CD4-positive, alpha-beta memory T cell (primary cell): ENCODE measurements at regions not wholly inside any gene's neighbourhood (a gene's known extent, or its start where the extent isn't known, plus 50 kb on each side); places are given as distances from the start of the nearest gene placed in this dataset.

Experiments
- CTCF ChIA-PET: fragments of 350-600 bp; sonication (Branson Sonifier 250); formaldehyde crosslinking; loops from one replicate; lab custom pipeline; 2021; ENCODE audit warnings: inconsistent platforms; ENCODE audit not compliant: partially characterized antibody; lab: Charles Lee
- POLR2A ChIA-PET: fragments of 350-600 bp; sonication (Branson Sonifier 250); formaldehyde crosslinking; loops from one replicate; lab custom pipeline; 2021; ENCODE audit not compliant: partially characterized antibody; lab: Charles Lee
- DNase-seq, 5 donors: peaks; one replicate each; pipeline versions ENCODE4 v3.0.0 to v3.0.0-alpha.2; 2020 to 2022; ENCODE audit warnings: mixed read lengths in 1 of 5
- H3K27ac ChIP-seq: one replicate; pipeline ENCODE4 v1.7.0; 2013; ENCODE audit warnings: low read depth, low read length
- H3K27me3 ChIP-seq: 2 replicates; pipeline ENCODE4 v1.7.0; 2013; ENCODE audit warnings: mild to moderate bottlenecking, low read length, moderate library complexity; ENCODE audit not compliant: insufficient read depth
- H3K36me3 ChIP-seq: 2 replicates; pipeline ENCODE4 v1.7.0; 2013; ENCODE audit warnings: mild to moderate bottlenecking, low read length, moderate library complexity; ENCODE audit not compliant: insufficient read depth
- H3K4me1 ChIP-seq: 2 replicates; pipeline ENCODE4 v1.7.0; 2013; ENCODE audit warnings: mild to moderate bottlenecking, low read length, moderate library complexity; ENCODE audit not compliant: insufficient read depth
- H3K4me3 ChIP-seq, 2 donors: one replicate each; pipeline ENCODE4 v1.7.0; 2013; ENCODE audit warnings: low read length in 2 of 2, mild to moderate bottlenecking in 1 of 2
- H3K9me3 ChIP-seq, 2 donors: one replicate each; pipeline ENCODE4 v1.7.0; 2013; ENCODE audit warnings: low read length in 2 of 2, control low read depth in 1 of 2; ENCODE audit not compliant: control insufficient read depth in 1 of 2
- H3K27ac Mint-ChIP-seq, 7 donors: one replicate each; pipeline ENCODE4 v1.8.0; 2020 to 2021; ENCODE audit warnings: mixed read lengths in 7 of 7, mild to moderate bottlenecking in 6 of 7, inconsistent platforms in 3 of 7, moderate library complexity in 3 of 7
- H3K27me3 Mint-ChIP-seq, 2 donors: one replicate each; pipeline ENCODE4 v1.8.0; 2020 to 2021; ENCODE audit warnings: mixed read lengths in 2 of 2
- H3K36me3 Mint-ChIP-seq, 2 donors: one replicate each; pipeline ENCODE4 v1.8.0; 2020 to 2021; ENCODE audit warnings: mixed read lengths in 2 of 2, inconsistent platforms in 1 of 2, mild to moderate bottlenecking in 1 of 2
- H3K4me1 Mint-ChIP-seq, 4 donors: one replicate each; pipeline ENCODE4 v1.8.0; 2020 to 2021; ENCODE audit warnings: mixed read lengths in 4 of 4, mild to moderate bottlenecking in 1 of 4
- H3K4me3 Mint-ChIP-seq, 8 donors: one replicate each; pipeline ENCODE4 v1.8.0; 2020 to 2021; ENCODE audit warnings: mixed read lengths in 8 of 8, mild to moderate bottlenecking in 7 of 8, moderate library complexity in 6 of 8, inconsistent platforms in 3 of 8
- H3K9me3 Mint-ChIP-seq, 8 donors: one replicate each; pipeline ENCODE4 v1.8.0; 2020 to 2021; ENCODE audit warnings: mixed read lengths in 8 of 8, mild to moderate bottlenecking in 5 of 8, inconsistent platforms in 3 of 8, moderate library complexity in 1 of 8
- intact Hi-C: fragments of 100-400 bp; cut with micrococcal nuclease; formaldehyde crosslinking; loops from one replicate; pipeline ENCODE4 v1.15.1; 2023

DNA sequence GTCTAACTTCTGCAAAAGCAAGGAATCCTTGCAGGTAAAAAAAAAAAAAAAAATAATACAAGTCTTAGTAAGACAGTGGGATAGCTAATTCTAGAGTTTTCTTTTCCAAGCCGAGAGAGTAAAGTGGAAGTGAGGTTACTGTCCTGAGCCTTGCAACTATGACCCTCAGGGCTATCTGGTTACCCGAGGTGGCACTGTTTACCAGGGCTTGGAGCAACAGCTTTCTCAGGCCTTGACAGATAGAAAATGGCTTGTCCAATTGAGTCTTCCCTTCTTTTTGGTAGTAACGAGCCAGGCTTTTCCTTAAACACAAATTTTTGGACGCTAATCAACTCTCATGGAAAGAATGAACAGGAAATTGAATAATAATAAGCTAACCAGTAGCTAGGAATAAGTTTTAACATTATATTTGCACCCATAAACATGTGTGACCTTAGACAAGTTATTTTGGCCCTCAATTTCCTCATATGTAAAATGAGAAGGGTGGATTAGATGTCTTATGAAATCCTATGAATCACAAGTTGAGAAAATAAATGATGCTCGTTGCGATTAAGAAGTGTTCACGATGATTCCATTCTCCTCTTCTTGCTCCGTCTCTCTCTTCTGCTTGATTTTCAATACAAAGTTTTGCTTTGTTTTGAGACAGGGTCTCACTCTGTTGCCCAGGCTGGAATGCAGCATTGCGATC lies 236.9 kb upstream of the KBTBD8 start:
- DNase-seq, result no peak
- Histone ChIP-seq H3K27me3 (no peaks in the 10 kb centered on the region), H3K4me1 (no peaks in the 10 kb centered on the region), H3K27ac (no peak overlapping the region), H3K4me3 (no peak overlapping the region), H3K36me3 (no peaks in the 10 kb centered on the region), H3K9me3 (no peaks in the 10 kb centered on the region)
- intact Hi-C loops, result no loop called here
- no peak overlapping the region for H3K4me3 Mint-ChIP-seq
- H3K27me3 Mint-ChIP-seq, result no peaks in the 10 kb centered on the region
- H3K27ac Mint-ChIP-seq, result no peak overlapping the region
- ChIA-PET CTCF (no interaction called here), POLR2A (no interaction called here)
- no peaks in the 10 kb centered on the region for H3K4me1 Mint-ChIP-seq
- H3K9me3 Mint-ChIP-seq, result peaks cover 0 to 13% (median 5%) of the 10 kb centered on the region in 8 donors
- no peaks in the 10 kb centered on the region for H3K36me3 Mint-ChIP-seq

DNA sequence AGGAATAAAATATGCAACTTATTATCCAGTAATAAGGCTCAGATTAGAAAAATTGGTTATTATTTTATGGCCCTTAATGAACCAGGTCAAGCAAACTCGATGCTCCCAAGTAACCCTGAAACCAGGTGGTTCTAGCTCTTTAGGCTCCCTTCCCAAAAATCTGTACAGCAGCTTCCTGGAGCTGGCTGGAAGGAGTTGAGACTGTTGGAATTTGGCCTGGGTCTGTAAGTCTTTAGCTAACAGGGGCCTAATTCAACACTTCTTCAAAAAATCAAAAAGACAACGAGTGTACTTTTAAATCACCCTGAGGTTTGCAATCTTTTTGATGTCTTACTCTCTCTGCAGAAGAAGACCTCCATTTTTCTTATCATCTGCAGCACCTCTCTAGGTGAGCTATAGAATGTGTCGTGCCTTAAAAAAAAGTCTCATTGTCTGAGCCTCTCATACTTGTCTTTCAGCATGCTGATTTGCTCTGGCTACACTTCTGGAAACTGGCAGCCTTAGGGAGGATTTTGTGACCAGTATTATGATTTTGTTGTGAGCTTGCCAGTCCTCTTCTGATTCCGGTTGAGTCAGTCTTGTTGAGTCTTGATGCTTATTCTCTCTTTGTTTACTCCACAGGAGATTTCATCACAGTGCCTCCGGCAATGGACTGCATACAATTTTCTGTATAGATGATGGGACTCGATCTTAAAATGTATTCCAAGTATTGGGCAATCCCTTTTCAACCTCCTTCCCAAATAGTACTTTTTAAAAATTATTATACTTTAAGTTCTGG lies 235.0 kb upstream of the KBTBD8 start:
- H3K27me3 Mint-ChIP-seq, result no peaks in the 10 kb centered on the region
- no peak for DNase-seq

DNA sequence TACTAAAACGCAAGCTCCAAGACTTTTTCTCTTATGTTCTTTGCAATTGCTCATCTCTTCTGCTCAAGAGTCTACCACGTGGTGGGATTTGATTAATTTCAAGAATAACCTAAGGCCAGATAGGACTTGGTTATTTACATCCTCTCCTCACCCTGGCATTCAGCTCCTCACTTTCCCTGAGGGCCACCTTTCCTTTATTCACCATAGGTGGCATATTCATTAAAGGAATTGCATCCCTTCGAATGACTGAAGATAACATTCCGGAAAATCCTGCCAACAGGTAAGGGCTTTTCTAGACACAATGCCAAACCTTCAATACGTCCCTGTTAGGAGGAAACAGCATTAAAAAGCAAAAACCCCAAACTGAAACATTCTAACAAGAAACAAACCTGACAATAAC lies 220.0 kb upstream of the KBTBD8 start:
- Mint-ChIP-seq H3K27me3 (peaks cover 2 to 6% of the 10 kb centered on the region in 2 donors), H3K9me3 (peaks cover 0 to 2% (median 0%) of the 10 kb centered on the region in 8 donors), H3K27ac (no peak overlapping the region), H3K4me3 (no peak overlapping the region), H3K36me3 (no peaks in the 10 kb centered on the region), H3K4me1 (no peaks in the 10 kb centered on the region)
- Histone ChIP-seq H3K36me3 (no peaks in the 10 kb centered on the region), H3K27me3 (no peaks in the 10 kb centered on the region), H3K4me3 (no peak overlapping the region), H3K4me1 (no peaks in the 10 kb centered on the region), H3K27ac (no peak overlapping the region), H3K9me3 (no peaks in the 10 kb centered on the region)
- POLR2A ChIA-PET, result no interaction called here
- intact Hi-C loops, result no loop called here
- no peak for DNase-seq
- CTCF ChIA-PET, result no interaction called here

More for the DNA sequence above, 235.0 kb upstream of the KBTBD8 start:
- no peaks in the 10 kb centered on the region for H3K4me1 Mint-ChIP-seq
- CTCF ChIA-PET, result interaction anchor here (0.5 to 1.2 kb wide), 2 partner anchors 168 to 359 kb away, joined by 3 to 4 read pairs; no protein-coding TSS in a partner anchor
- no peak overlapping the region for H3K27ac Mint-ChIP-seq
- no peaks in the 10 kb centered on the region for H3K36me3 Mint-ChIP-seq
- Histone ChIP-seq H3K9me3 (no peaks in the 10 kb centered on the region), H3K4me1 (no peaks in the 10 kb centered on the region), H3K4me3 (no peak overlapping the region), H3K36me3 (no peaks in the 10 kb centered on the region), H3K27ac (no peak overlapping the region), H3K27me3 (no peaks in the 10 kb centered on the region)
- no peak overlapping the region for H3K4me3 Mint-ChIP-seq
- H3K9me3 Mint-ChIP-seq, result peaks cover 0 to 19% (median 8%) of the 10 kb centered on the region in 8 donors
- intact Hi-C loops, result no loop called here
- POLR2A ChIA-PET, result no interaction called here

DNA sequence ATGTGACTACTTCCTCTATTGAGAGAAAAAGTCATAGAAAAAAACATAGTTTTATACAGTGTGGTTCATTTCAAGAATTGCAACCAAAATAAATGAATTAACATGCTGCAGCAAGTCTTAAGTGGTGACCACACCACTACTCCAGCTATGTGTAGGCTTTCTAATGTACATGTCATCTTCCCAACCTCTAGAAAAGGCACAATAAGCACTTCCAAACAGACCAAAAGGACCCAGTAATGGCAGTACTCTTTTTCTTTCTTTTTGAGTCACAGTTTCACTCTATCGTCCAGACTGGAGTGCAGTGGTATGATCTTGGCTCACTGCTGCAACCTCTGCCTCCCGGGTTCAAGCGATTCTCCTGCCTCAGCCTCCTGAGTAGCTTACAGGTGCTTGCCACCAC lies 219.3 kb upstream of the KBTBD8 start:
- Mint-ChIP-seq H3K4me1 (no peaks in the 10 kb centered on the region), H3K4me3 (no peak overlapping the region), H3K36me3 (no peaks in the 10 kb centered on the region), H3K27ac (no peak overlapping the region), H3K27me3 (peaks cover 0 to 6% of the 10 kb centered on the region in 2 donors), H3K9me3 (peaks cover 0 to 2% (median 0%) of the 10 kb centered on the region in 8 donors)
- no peaks in the 10 kb centered on the region for H3K4me1 ChIP-seq
- no peaks in the 10 kb centered on the region for H3K36me3 ChIP-seq
- ChIA-PET CTCF (no interaction called here), POLR2A (no interaction called here)
- H3K4me3 ChIP-seq, result no peak overlapping the region
- intact Hi-C loops, result no loop called here
- H3K27ac ChIP-seq, result no peak overlapping the region
- no peaks in the 10 kb centered on the region for H3K9me3 ChIP-seq
- no peak for DNase-seq
- H3K27me3 ChIP-seq, result no peaks in the 10 kb centered on the region

DNA sequence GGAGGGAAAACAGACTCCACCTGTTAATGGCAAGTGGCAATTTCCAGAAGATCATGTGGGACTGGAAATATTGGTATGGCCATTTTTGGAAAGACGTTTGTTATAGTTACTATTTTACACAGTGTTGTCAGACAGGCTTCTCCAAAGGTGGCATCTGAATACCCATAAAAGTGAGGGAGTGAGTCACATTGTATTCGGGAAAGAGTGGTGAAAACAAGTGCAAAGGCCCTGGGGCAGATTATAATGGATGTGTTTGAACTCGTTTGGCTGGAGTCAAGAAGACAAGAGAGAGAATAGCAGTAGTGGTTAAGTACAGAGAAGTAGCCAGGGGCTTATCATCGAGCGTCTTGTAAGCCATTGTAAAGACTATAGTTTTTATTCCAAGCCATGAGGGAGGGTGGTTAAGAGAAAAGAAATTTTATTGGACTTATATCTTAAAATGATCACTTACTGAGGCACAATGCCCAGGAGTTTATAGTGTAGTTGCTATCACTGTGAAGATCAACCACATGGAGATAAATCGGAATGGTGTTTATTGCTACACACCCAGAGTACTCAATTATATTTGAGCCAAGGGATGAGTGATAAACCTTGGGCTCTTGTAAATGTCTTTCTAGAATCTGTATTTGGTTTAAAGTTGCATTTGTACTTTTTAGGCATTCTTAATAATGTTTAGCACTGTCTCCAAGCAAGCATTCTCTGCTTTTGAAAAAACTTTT lies 212.8 kb upstream of the KBTBD8 start:
- DNase-seq, result no peak
- H3K4me3 Mint-ChIP-seq, result no peak overlapping the region
- H3K27ac Mint-ChIP-seq, result no peak overlapping the region
- no peaks in the 10 kb centered on the region for H3K4me1 Mint-ChIP-seq
- no peaks in the 10 kb centered on the region for H3K36me3 Mint-ChIP-seq
- H3K27me3 ChIP-seq, result no peaks in the 10 kb centered on the region
- no peaks in the 10 kb centered on the region for H3K9me3 ChIP-seq
- ChIA-PET POLR2A (no interaction called here), CTCF (no interaction called here)
- intact Hi-C loops, result no loop called here
- no peaks in the 10 kb centered on the region for H3K36me3 ChIP-seq
- peaks cover 0 to 5% (median 0%) of the 10 kb centered on the region in 8 donors for H3K9me3 Mint-ChIP-seq
- no peak overlapping the region for H3K27ac ChIP-seq
- H3K4me1 ChIP-seq, result no peaks in the 10 kb centered on the region
- no peaks in the 10 kb centered on the region for H3K27me3 Mint-ChIP-seq
- H3K4me3 ChIP-seq, result no peak overlapping the region

DNA sequence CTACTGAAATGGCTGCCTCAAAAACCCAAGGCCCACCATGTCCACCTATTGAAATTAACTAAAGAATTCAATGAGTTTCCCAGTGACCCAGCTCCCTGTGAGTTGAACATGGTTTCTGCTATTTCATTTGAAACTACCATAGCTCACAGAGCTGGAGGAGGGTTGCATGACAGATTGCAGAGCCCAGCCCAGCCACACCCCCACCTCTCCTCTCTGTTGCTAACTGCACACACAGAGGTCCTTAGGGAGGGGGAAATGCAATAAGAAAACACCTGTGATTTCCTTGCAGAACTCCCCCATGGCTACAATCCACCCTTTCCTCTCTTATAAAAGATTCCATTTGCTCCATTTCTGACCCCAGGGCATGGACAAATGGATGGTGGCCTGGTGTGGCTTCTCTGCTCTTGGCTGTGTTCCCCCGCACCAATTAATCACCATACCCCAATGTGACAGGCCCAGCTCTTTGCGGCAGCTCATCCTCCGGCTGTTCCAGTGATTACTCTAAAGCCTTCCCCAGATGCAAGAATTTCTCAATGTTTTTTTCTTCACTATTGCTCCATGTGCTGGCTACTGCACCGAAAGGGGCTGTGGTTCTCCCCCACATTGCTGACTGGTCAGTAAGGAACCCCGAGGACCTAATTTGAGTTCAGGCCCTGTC lies 208.4 kb upstream of the KBTBD8 start:
- Histone ChIP-seq H3K27me3 (no peaks in the 10 kb centered on the region), H3K36me3 (no peaks in the 10 kb centered on the region), H3K9me3 (no peaks in the 10 kb centered on the region), H3K4me1 (no peaks in the 10 kb centered on the region), H3K4me3 (no peak overlapping the region), H3K27ac (no peak overlapping the region)
- no peak for DNase-seq
- intact Hi-C loops, result no loop called here
- Mint-ChIP-seq H3K9me3 (peaks cover 0 to 5% (median 0%) of the 10 kb centered on the region in 8 donors), H3K27ac (peak overlapping the region in 1 of 7 donors; percentile 44), H3K36me3 (no peaks in the 10 kb centered on the region), H3K4me3 (no peak overlapping the region), H3K4me1 (no peaks in the 10 kb centered on the region), H3K27me3 (no peaks in the 10 kb centered on the region)
- POLR2A ChIA-PET, result no interaction called here
- CTCF ChIA-PET, result interaction anchor here (2.3 kb wide), 1 partner anchor 33 kb away, joined by 5 read pairs; no protein-coding TSS in a partner anchor

DNA sequence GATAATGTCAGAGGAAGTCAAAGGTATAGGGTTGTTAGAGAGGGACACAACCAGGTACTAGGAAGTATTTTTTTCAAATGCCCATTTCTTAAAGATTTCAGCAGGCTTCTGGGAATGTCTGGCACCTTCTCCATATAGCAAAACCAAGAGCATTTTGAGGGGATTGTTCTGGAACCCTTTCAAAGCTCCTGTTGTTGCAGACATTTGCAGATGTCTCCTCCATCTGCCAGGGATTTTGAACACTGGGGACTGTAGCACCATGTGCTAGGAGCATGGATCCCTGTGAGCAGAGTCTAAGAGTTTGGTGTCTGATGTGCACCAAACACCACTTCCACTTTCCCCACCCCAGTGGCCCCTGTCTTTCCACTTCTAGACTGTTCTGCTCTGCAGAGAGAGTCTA lies 206.0 kb upstream of the KBTBD8 start:
- no peak overlapping the region for H3K27ac Mint-ChIP-seq
- no peak overlapping the region for H3K4me3 Mint-ChIP-seq
- no peak for DNase-seq
- peaks cover 0 to 6% (median 4%) of the 10 kb centered on the region in 8 donors for H3K9me3 Mint-ChIP-seq
- CTCF ChIA-PET, result no interaction called here
- no peak overlapping the region for H3K4me3 ChIP-seq
- no peaks in the 10 kb centered on the region for H3K9me3 ChIP-seq
- peaks cover 2 to 3% of the 10 kb centered on the region in 2 donors for H3K27me3 Mint-ChIP-seq
- no peaks in the 10 kb centered on the region for H3K4me1 Mint-ChIP-seq
- no peaks in the 10 kb centered on the region for H3K4me1 ChIP-seq
- no peaks in the 10 kb centered on the region for H3K36me3 ChIP-seq
- H3K27me3 ChIP-seq, result no peaks in the 10 kb centered on the region
- no peak overlapping the region for H3K27ac ChIP-seq
- H3K36me3 Mint-ChIP-seq, result no peaks in the 10 kb centered on the region
- POLR2A ChIA-PET, result no interaction called here
- intact Hi-C loops, result no loop called here
